Left ventricle myocardium inferior (tissue), 1 donor: ENCODE measurements at regions not wholly inside any gene's neighbourhood (a gene's known extent, or its start where the extent isn't known, plus 50 kb on each side); places are given as distances from the start of the nearest gene placed in this dataset.

Source experiments
- DNase-seq: peaks from one replicate; pipeline ENCODE4 v3.0.0-alpha.2; 2020
- H3K27ac ChIP-seq: fragments of 200-600 bp; replicated peaks from 2 replicates; pipeline ENCODE4 v1.8.0; 2021
- H3K27me3 ChIP-seq: fragments of 200-600 bp; 2 replicates; pipeline ENCODE4 v1.8.0; 2021; ENCODE audit warnings: low read depth
- H3K36me3 ChIP-seq: fragments of 200-600 bp; 2 replicates; pipeline ENCODE4 v1.8.0; 2021
- H3K4me1 ChIP-seq: fragments of 200-600 bp; 2 replicates; pipeline ENCODE4 v1.8.0; 2021
- H3K4me3 ChIP-seq: fragments of 200-600 bp; 2 replicates; pipeline ENCODE4 v1.8.0; 2021; ENCODE audit warnings: mild to moderate bottlenecking, moderate library complexity
- H3K9me3 ChIP-seq: fragments of 200-600 bp; replicated peaks from 2 replicates; pipeline ENCODE4 v1.8.0; 2021
- CTCF ChIP-seq: fragments of 200-600 bp; IDR thresholded peaks from 2 replicates; pipeline ENCODE4 v1.8.0; 2021; ENCODE audit warnings: antibody characterized with exemption, mild to moderate bottlenecking, borderline replicate concordance
- intact Hi-C: fragments of 100-400 bp; cut with micrococcal nuclease; formaldehyde crosslinking; loops from one replicate; pipeline ENCODE4 v1.11.0; 2022
- donor health status: DM: no; HTN: yes; CAD: no; lungs with severe emphysema.

- intact Hi-C loops, result no loop called here
- peaks cover 19% of the 10 kb centered on the region for H3K27me3 ChIP-seq
- no peak for TF ChIP-seq CTCF
- H3K9me3 ChIP-seq, result peaks cover 6% of the 10 kb centered on the region
- no peak for DNase-seq
- no peaks in the 10 kb centered on the region for H3K36me3 ChIP-seq
- H3K4me3 ChIP-seq, result no peak overlapping the region
- H3K27ac ChIP-seq, result no peak overlapping the region
- H3K4me1 ChIP-seq, result no peaks in the 10 kb centered on the region
These were observed 70.5 kb upstream of the TNFRSF21 start for GRCh38 chr6:47380251-47380650.

- TF ChIP-seq CTCF, result no peak
- Histone ChIP-seq H3K9me3 (peaks cover 6% of the 10 kb centered on the region), H3K27me3 (peaks cover 19% of the 10 kb centered on the region), H3K4me3 (no peak overlapping the region), H3K27ac (no peak overlapping the region), H3K4me1 (no peaks in the 10 kb centered on the region), H3K36me3 (no peaks in the 10 kb centered on the region)
- intact Hi-C loops, result no loop called here
- DNase-seq, result no peak
These were observed 71.3 kb upstream of the TNFRSF21 start for GRCh38 chr6:47381036-47381435.

- H3K27ac ChIP-seq, result no peak overlapping the region
- no peak for TF ChIP-seq CTCF
- no peak overlapping the region for H3K4me3 ChIP-seq
- H3K36me3 ChIP-seq, result no peaks in the 10 kb centered on the region
- no peaks in the 10 kb centered on the region for H3K4me1 ChIP-seq
- no peak for DNase-seq
- peaks cover 19% of the 10 kb centered on the region for H3K27me3 ChIP-seq
- intact Hi-C loops, result no loop called here
- peaks cover 10% of the 10 kb centered on the region for H3K9me3 ChIP-seq
These were observed 73.7 kb upstream of the TNFRSF21 start for GRCh38 chr6:47383360-47383759.

GRCh38 chr6:47391675-47392074 is 82.0 kb upstream of the TNFRSF21 start:
- no peak for DNase-seq
- no peak for TF ChIP-seq CTCF
- no peaks in the 10 kb centered on the region for H3K4me1 ChIP-seq

GRCh38 chr6:47392251-47392650 is 82.5 kb upstream of the TNFRSF21 start:
- peaks cover 33% of the 10 kb centered on the region for H3K9me3 ChIP-seq
- no peak for DNase-seq
- intact Hi-C loops, result no loop called here
- H3K4me3 ChIP-seq, result no peak overlapping the region
- H3K36me3 ChIP-seq, result no peaks in the 10 kb centered on the region
- no peak for TF ChIP-seq CTCF
- no peaks in the 10 kb centered on the region for H3K27me3 ChIP-seq
- H3K4me1 ChIP-seq, result no peaks in the 10 kb centered on the region
- no peak overlapping the region for H3K27ac ChIP-seq

More at GRCh38 chr6:47391675-47392074, 82.0 kb upstream of the TNFRSF21 start:
- Histone ChIP-seq H3K9me3 (peaks cover 34% of the 10 kb centered on the region), H3K27me3 (no peaks in the 10 kb centered on the region), H3K4me3 (no peak overlapping the region), H3K27ac (no peak overlapping the region), H3K36me3 (no peaks in the 10 kb centered on the region)
- intact Hi-C loops, result no loop called here

GRCh38 chr6:47396401-47397069 is 81.1 kb upstream of the CD2AP start:
- Histone ChIP-seq H3K9me3 (peaks cover 7% of the 10 kb centered on the region), H3K36me3 (no peaks in the 10 kb centered on the region), H3K27ac (no peak overlapping the region), H3K4me3 (no peak overlapping the region), H3K27me3 (no peaks in the 10 kb centered on the region), H3K4me1 (no peaks in the 10 kb centered on the region)
- no peak for DNase-seq
- no peak for TF ChIP-seq CTCF
- intact Hi-C loops, result no loop called here
